ENCODE measurements at regions not wholly inside any gene's neighbourhood (a gene's known extent, or its start where the extent isn't known, plus 50 kb on each side); places are given as distances from the start of the nearest gene placed in this dataset.

GRCh38 chr3:144455841-144456440 lies 484.3 kb downstream of the DIPK2A start:
- Mint-ChIP-seq H3K27ac (no peak overlapping the region), H3K9me3 (no peaks in the 10 kb centered on the region), H3K36me3 (no peaks in the 10 kb centered on the region), H3K27me3 (no peaks in the 10 kb centered on the region), H3K4me3 (no peak overlapping the region), H3K4me1 (ENCODE audit: unreplicated experiment) (no peaks in the 10 kb centered on the region)
- TF ChIP-seq CTCF (conservative IDR thresholded peaks at IDR 0.05) = no peak
- no peak for DNase-seq (ENCODE audit: extremely low spot score, unreplicated experiment)

DNA sequence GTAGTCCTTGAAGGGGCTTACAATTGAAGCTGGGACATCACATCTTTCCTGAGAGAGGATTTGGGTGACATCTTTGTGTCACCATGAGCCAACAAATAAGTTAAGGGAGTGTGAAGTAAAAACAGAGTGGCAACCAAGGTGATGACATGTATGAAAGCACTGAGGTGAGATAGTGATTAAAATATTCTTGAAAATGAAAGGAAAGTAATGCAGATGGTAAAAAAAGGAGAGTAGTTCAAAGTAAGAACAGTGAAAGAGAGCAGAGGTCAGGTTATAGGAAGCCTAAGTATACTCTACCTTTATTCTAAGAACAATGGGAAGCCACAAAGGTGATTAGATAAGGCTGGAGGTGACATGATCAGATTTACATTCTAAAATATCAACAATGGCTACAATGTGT lies 486.1 kb downstream of the DIPK2A start:
- no peaks in the 10 kb centered on the region for H3K9me3 Mint-ChIP-seq
- TF ChIP-seq CTCF (conservative IDR thresholded peaks at IDR 0.05) = no peak
- no peaks in the 10 kb centered on the region for H3K27me3 Mint-ChIP-seq
- H3K4me3 Mint-ChIP-seq = no peak overlapping the region
- no peaks in the 10 kb centered on the region for H3K36me3 Mint-ChIP-seq
- no peak for DNase-seq (ENCODE audit: extremely low spot score, unreplicated experiment)
- H3K4me1 Mint-ChIP-seq (ENCODE audit: unreplicated experiment) = no peaks in the 10 kb centered on the region
- H3K27ac Mint-ChIP-seq = no peak overlapping the region

- Mint-ChIP-seq H3K27me3 (no peaks in the 10 kb centered on the region), H3K4me3 (no peak overlapping the region), H3K36me3 (no peaks in the 10 kb centered on the region), H3K9me3 (no peaks in the 10 kb centered on the region), H3K27ac (no peak overlapping the region), H3K4me1 (ENCODE audit: unreplicated experiment) (peaks cover 5% of the 10 kb centered on the region)
- TF ChIP-seq CTCF (conservative IDR thresholded peaks at IDR 0.05) = no peak
- DNase-seq (ENCODE audit: extremely low spot score, unreplicated experiment) = no peak
Measured at GRCh38 chr3:144458283-144458682, 486.7 kb downstream of the DIPK2A start.

DNA sequence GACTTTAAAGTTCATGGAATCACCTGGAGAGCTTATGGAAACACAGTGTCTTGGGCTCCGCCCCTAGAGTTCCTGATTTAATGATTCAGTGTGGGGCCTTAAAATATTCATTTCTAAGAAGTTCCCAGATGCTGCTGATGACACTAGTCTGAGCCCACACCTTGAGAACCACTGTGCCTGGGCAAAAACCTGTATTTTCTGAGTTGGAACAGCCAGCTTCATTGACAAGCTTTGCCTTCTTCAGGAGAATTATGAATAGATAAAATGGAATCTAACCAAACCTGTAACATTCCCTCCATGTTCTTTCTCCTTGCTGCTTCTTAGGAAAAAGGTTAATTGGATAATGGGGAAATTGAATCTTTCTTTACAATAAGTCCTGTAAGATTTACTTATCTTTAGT lies 490.7 kb downstream of the DIPK2A start:
- Mint-ChIP-seq H3K27me3 (no peaks in the 10 kb centered on the region), H3K4me3 (no peak overlapping the region), H3K27ac (no peak overlapping the region), H3K4me1 (ENCODE audit: unreplicated experiment) (peaks cover 5% of the 10 kb centered on the region), H3K9me3 (no peaks in the 10 kb centered on the region), H3K36me3 (no peaks in the 10 kb centered on the region)
- no peak for TF ChIP-seq CTCF (conservative IDR thresholded peaks at IDR 0.05)
- no peak for DNase-seq (ENCODE audit: extremely low spot score, unreplicated experiment)

- Mint-ChIP-seq H3K27ac (no peak overlapping the region), H3K27me3 (no peaks in the 10 kb centered on the region), H3K4me3 (no peak overlapping the region), H3K36me3 (no peaks in the 10 kb centered on the region), H3K9me3 (no peaks in the 10 kb centered on the region), H3K4me1 (ENCODE audit: unreplicated experiment) (peaks cover 5% of the 10 kb centered on the region)
- no peak for DNase-seq (ENCODE audit: extremely low spot score, unreplicated experiment)
- no peak for TF ChIP-seq CTCF (conservative IDR thresholded peaks at IDR 0.05)
Measured at GRCh38 chr3:144463911-144464310, 492.3 kb downstream of the DIPK2A start.

DNA sequence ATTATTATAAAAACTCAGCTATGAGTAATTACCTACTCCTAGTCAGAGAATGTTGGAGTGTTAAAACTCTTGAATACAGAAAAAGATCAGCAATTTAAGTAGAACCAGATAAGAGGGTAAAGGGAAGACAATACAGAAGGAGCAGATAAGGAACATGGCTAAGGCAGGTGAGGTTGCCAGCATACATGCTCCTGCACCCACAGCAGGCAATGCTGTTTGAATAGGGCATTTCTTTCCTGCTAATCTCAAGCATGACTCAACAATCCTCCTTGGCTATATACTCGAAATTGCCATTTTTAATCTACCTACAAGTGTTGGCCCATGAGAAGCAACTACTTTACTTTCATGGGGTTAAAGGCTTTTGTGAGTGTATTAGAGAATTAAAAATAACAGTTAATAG lies 494.5 kb downstream of the DIPK2A start:
- no peaks in the 10 kb centered on the region for H3K27me3 Mint-ChIP-seq
- H3K4me3 Mint-ChIP-seq = no peak overlapping the region
- H3K36me3 Mint-ChIP-seq = no peaks in the 10 kb centered on the region
- no peak overlapping the region for H3K27ac Mint-ChIP-seq
- no peak for TF ChIP-seq CTCF (conservative IDR thresholded peaks at IDR 0.05)
- H3K4me1 Mint-ChIP-seq (ENCODE audit: unreplicated experiment) = peaks cover 5% of the 10 kb centered on the region
- no peaks in the 10 kb centered on the region for H3K9me3 Mint-ChIP-seq
- DNase-seq (ENCODE audit: extremely low spot score, unreplicated experiment) = no peak
